Hypothalamus (tissue), 51 donors: ENCODE measurements at regions not wholly inside any gene's neighbourhood (a gene's known extent, or its start where the extent isn't known, plus 50 kb on each side); places are given as distances from the start of the nearest gene placed in this dataset.

Source experiments
- DNase-seq, 51 donors: peaks; one replicate each; lab custom pipeline; 2025; lab: John Stamatoyannopoulos, UW

GRCh38 chr17:77306790-77307478 is 166.2 kb downstream of the SEC14L1 start:
- DNase-seq, result no peak

- DNase-seq, result no peak
Measured at GRCh38 chr17:77307479-77308198, 166.9 kb downstream of the SEC14L1 start.

DNA sequence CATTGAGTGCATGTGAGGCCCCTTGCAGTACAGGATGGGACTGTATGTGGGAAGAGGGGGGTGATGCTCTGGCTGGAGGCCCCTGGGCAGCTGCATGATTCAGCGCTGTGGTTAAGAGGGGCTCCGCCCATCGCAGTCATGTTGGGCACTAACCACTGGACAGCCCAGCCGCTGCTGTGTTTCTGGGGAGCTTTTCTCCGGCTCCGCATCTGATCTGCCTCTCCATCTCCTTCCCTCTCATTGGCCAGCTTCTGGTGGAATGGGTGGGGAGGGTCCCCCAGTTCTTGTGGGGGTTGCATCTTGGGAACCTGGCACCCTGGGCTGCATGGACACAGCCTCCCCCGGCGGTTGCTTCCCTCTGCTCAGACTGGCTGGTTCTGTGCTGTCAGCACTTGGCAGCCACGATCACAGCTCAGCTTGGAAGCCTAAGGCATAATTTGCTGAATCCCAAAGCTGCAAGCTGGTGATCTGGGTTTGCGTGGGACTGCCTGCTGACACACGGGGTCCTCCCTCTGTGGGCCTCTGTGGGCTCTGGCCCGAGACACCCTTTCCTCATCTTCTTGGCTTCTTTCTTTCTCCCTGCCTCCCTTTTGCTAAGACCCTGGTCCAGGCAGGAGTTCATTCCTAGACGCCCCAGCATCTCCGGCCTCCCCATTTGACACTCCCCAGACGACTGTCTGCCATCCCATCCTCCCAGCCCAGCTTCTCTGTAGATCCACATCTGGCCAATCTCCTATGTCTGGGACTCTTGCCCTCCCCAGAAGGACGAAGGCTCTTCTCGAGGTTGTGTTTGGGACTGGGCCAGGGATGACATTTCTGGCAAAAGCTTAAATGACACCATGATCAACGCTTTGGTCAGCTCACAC is 168.3 kb downstream of the SEC14L1 start:
- DNase-seq, result peak in 1 of 51 donors; percentile 34

DNA sequence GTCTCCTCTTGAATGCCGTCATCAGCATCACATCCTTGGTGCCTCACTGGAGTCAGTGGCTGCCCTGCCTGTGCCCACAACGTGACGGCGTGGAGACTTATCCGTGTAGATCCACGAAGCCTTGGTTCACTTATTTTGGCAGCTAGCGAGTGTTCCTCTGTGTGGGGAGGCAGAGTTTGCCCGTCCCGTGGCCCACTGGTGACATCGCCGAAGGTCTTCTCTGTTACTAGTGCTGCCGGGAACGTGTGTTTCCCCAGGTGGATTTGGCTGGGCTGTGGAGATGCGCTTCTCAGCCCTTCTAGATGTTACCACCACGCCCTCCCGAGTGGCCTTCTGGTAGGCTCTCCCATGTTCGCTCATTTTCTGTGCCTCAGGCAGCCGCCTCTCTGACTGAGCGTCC is 169.6 kb downstream of the SEC14L1 start:
- no peak for DNase-seq

GRCh38 chr17:77311371-77311981 is 170.7 kb downstream of the SEC14L1 start:
- no peak for DNase-seq

- no peak for DNase-seq
Measured at GRCh38 chr17:77312061-77312701, 171.4 kb downstream of the SEC14L1 start.

DNA sequence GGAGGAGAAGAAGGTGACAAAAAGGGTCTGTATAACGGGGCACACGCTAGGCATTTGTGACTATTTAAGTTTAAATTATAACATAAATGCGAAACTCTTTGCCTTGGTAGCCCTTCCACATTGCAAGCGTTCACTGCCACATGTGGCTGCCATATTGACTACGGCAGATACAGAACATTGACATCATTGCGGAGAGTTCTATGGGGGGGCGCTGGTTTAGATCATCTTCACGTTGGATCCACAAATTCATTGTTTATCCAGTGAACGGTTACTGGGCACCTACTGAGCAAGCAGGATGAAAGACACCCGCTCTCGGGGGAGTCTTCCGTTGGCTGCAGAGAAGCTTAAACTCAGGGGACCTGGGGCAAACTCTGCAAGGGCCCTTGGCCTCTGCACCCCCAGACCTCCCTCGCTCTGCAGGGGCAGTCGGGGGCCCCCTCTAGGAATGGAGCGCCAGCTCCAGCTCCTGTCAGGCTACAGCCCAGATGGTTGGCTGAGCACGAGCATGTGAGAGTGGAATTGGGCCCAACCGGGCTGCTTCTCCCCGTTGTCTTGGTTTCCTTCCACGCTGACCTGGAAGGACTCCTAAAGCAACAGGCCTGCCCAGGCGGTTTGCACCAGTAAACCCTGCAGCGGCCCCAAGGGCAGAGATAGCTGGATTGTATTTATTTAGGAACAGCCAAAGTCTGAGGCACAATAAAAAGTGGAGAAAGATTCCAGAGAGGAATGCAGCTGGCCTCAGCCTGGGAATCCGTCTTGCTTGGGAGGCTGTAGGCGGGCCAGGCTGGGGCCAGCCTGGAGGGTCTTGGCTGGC is 172.2 kb downstream of the SEC14L1 start:
- peak in 18 of 51 donors; percentile 11 to 53 (median 33) for DNase-seq

- no peak for DNase-seq
Measured at GRCh38 chr17:77313831-77314230, 173.1 kb downstream of the SEC14L1 start.

GRCh38 chr17:77314601-77315000 is 173.8 kb downstream of the SEC14L1 start:
- no peak for DNase-seq

GRCh38 chr17:77315010-77315409 is 174.2 kb downstream of the SEC14L1 start:
- DNase-seq, result no peak

DNA sequence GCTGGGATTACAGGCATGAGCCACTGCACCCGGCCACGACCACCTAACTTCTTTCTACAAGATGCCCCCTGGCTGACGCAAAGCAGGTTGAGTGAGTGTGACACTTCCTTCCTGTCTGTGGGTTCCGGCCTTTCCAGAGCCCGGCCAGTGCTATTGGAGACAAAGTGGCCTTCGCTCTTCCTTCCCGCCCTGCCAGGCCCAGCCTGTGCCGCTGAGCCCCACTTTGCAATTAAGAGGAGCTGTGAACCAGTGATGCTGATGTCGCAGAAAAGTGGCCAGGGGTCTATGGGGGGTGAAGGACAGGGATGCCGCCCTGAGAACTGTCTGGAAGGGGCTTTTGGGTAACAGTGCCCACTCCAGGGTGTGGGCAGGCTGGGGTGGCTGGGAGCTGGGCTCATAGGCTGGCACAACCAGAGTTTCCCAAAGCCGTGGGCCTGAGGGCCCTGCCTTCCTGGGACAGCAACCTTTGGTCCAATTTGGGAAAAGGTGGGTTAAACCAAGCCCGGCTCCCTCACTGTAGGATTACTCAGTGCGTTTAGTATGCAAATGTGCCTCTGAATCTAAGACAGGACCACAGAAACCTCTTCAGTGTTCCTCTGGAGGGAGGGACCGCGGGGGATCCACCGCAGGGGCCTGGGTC is 174.9 kb downstream of the SEC14L1 start:
- no peak for DNase-seq

GRCh38 chr17:77316191-77316641 is 175.4 kb downstream of the SEC14L1 start:
- peak in 7 of 51 donors; percentile 15 to 64 (median 46) for DNase-seq

GRCh38 chr17:77316651-77317050 is 175.9 kb downstream of the SEC14L1 start:
- no peak for DNase-seq

GRCh38 chr17:77317091-77317750 is 176.5 kb downstream of the SEC14L1 start:
- no peak for DNase-seq

DNA sequence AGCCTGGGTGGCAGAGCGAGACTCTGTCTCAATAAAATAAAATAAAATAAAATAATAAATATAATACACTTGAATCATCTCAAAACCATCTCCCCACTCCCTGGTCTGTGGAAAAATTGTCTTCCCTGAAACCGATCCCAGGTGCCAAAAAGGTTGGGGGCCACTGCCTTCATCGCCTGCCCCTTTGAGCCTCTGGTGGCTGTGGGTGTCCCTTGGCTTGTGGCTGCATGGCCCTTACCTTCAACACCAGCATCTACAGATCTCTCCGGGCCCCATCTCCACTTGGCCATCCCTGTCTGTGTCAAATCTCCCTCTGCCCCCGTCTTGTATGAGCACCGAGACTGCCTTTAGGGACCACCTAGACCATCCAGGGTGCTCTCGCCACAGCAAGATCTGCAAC is 177.3 kb downstream of the SEC14L1 start:
- no peak for DNase-seq

GRCh38 chr17:77318491-77319210 is 177.9 kb downstream of the SEC14L1 start:
- DNase-seq, result peak in 1 of 51 donors; percentile 54

GRCh38 chr17:77319211-77320043 is 178.7 kb downstream of the SEC14L1 start:
- peak in 9 of 51 donors; percentile 13 to 65 (median 42) for DNase-seq
